ENCODE measurements at regions not wholly inside any gene's neighbourhood (a gene's known extent, or its start where the extent isn't known, plus 50 kb on each side); places are given as distances from the start of the nearest gene placed in this dataset.
A peak's percentile ranks its signal among the peaks of the same experiment; 100 is the strongest.

GRCh38 chr14:97581016-97581415 is 783.8 kb downstream of the VRK1 start:
- DNase-seq, result peak; percentile 78
- H3K27ac ChIP-seq (ENCODE audit: low read depth, low read length), result no peak overlapping the region
- no peaks in the 10 kb centered on the region for H3K9me3 ChIP-seq (ENCODE audit: control insufficient read depth, low read length)
- no peak overlapping the region for H3K9ac ChIP-seq (ENCODE audit: extremely low read depth, low read length, poor library complexity, severe bottlenecking)
- no peaks in the 10 kb centered on the region for H3K27me3 Mint-ChIP-seq (ENCODE audit: insufficient read depth)
- no peaks in the 10 kb centered on the region for H3K4me1 Mint-ChIP-seq
- no peaks in the 10 kb centered on the region for H3K4me1 ChIP-seq (ENCODE audit: control insufficient read depth, insufficient read depth, low read length)
- H3K4me3 ChIP-seq (ENCODE audit: low read length), result no peak overlapping the region
- no peaks in the 10 kb centered on the region for H3K36me3 Mint-ChIP-seq (ENCODE audit: low read depth)
- H3K27me3 ChIP-seq (ENCODE audit: control insufficient read depth, insufficient read depth, low read length, poor library complexity, severe bottlenecking), result no peaks in the 10 kb centered on the region
- H3K36me3 ChIP-seq (ENCODE audit: control insufficient read depth, insufficient read depth, low read length), result no peaks in the 10 kb centered on the region
- no peak overlapping the region for H3K27ac Mint-ChIP-seq
- no peak overlapping the region for H3K4me3 Mint-ChIP-seq
- TF ChIP-seq CTCF (conservative IDR thresholded peaks at IDR 0.05), result no peak
- H3K9me3 Mint-ChIP-seq, result no peaks in the 10 kb centered on the region
- WGBS, 2 experiments (ENCODE audit: insufficient coverage in 1 of 2, insufficient read length in 1 of 2), result 65% methylated on average over 4 of the region's 4 CpGs; no CpG with 5 or more reads in 1 of the 2 experiments

GRCh38 chr14:97582022-97582421 is 784.8 kb downstream of the VRK1 start:
- Mint-ChIP-seq H3K4me1 (no peaks in the 10 kb centered on the region), H3K27ac (no peak overlapping the region), H3K9me3 (no peaks in the 10 kb centered on the region), H3K4me3 (no peak overlapping the region), H3K36me3 (ENCODE audit: low read depth) (no peaks in the 10 kb centered on the region), H3K27me3 (ENCODE audit: insufficient read depth) (no peaks in the 10 kb centered on the region)
- Histone ChIP-seq H3K36me3 (ENCODE audit: control insufficient read depth, insufficient read depth, low read length) (no peaks in the 10 kb centered on the region), H3K9ac (ENCODE audit: extremely low read depth, low read length, poor library complexity, severe bottlenecking) (no peak overlapping the region), H3K4me3 (ENCODE audit: low read length) (no peak overlapping the region), H3K27ac (ENCODE audit: low read depth, low read length) (no peak overlapping the region), H3K4me1 (ENCODE audit: control insufficient read depth, insufficient read depth, low read length) (no peaks in the 10 kb centered on the region), H3K27me3 (ENCODE audit: control insufficient read depth, insufficient read depth, low read length, poor library complexity, severe bottlenecking) (no peaks in the 10 kb centered on the region), H3K9me3 (ENCODE audit: control insufficient read depth, low read length) (no peaks in the 10 kb centered on the region)
- no peak for DNase-seq
- WGBS, 2 experiments (ENCODE audit: insufficient coverage in 1 of 2, insufficient read length in 1 of 2), result 63% methylated on average over 1 of the region's 1 CpG; no CpG with 5 or more reads in 1 of the 2 experiments
- no peak for TF ChIP-seq CTCF (conservative IDR thresholded peaks at IDR 0.05)

GRCh38 chr14:97584528-97584927 is 787.3 kb downstream of the VRK1 start:
- Histone ChIP-seq H3K27ac (ENCODE audit: low read depth, low read length) (no peak overlapping the region), H3K4me3 (ENCODE audit: low read length) (no peak overlapping the region), H3K9me3 (ENCODE audit: control insufficient read depth, low read length) (no peaks in the 10 kb centered on the region), H3K9ac (ENCODE audit: extremely low read depth, low read length, poor library complexity, severe bottlenecking) (no peak overlapping the region), H3K27me3 (ENCODE audit: control insufficient read depth, insufficient read depth, low read length, poor library complexity, severe bottlenecking) (no peaks in the 10 kb centered on the region), H3K36me3 (ENCODE audit: control insufficient read depth, insufficient read depth, low read length) (no peaks in the 10 kb centered on the region), H3K4me1 (ENCODE audit: control insufficient read depth, insufficient read depth, low read length) (no peaks in the 10 kb centered on the region)
- no peaks in the 10 kb centered on the region for H3K9me3 Mint-ChIP-seq
- H3K4me1 Mint-ChIP-seq, result no peaks in the 10 kb centered on the region
- DNase-seq, result peak; percentile 68
- no peaks in the 10 kb centered on the region for H3K27me3 Mint-ChIP-seq (ENCODE audit: insufficient read depth)
- 54 to 70% methylated on average over 2 of the region's 2 CpGs for WGBS, 2 experiments (ENCODE audit: insufficient coverage in 1 of 2, insufficient read length in 1 of 2)
- no peak overlapping the region for H3K4me3 Mint-ChIP-seq
- H3K36me3 Mint-ChIP-seq (ENCODE audit: low read depth), result no peaks in the 10 kb centered on the region
- TF ChIP-seq CTCF (conservative IDR thresholded peaks at IDR 0.05), result peak; percentile 79
- no peak overlapping the region for H3K27ac Mint-ChIP-seq

All from endodermal cell (in vitro differentiated cells).